ENCODE measurements at regions not wholly inside any gene's neighbourhood (a gene's known extent, or its start where the extent isn't known, plus 50 kb on each side); places are given as distances from the start of the nearest gene placed in this dataset.

- Histone ChIP-seq H3K9me3 (ENCODE audit: low read length) (no peaks in the 10 kb centered on the region), H3K4me3 (ENCODE audit: low read length) (no peak overlapping the region), H3K9ac (ENCODE audit: low read length) (no peak overlapping the region), H3K9me2 (replicated peaks; ENCODE audit: insufficient read depth, low read length) (no peaks in the 10 kb centered on the region), H3K4me2 (ENCODE audit: low read depth, low read length, poor library complexity, severe bottlenecking) (no peak overlapping the region), H3K79me2 (ENCODE audit: low read length) (no peaks in the 10 kb centered on the region), H3K27me3 (ENCODE audit: low read length) (no peaks in the 10 kb centered on the region), H2AFZ (ENCODE audit: low read length) (no peak overlapping the region), H3K27ac (ENCODE audit: low read length) (no peak overlapping the region), H3K4me1 (ENCODE audit: low read length) (no peaks in the 10 kb centered on the region), H4K20me1 (ENCODE audit: insufficient read depth, low read depth, low read length) (no peaks in the 10 kb centered on the region), H3K36me3 (ENCODE audit: insufficient read depth, low read length) (no peaks in the 10 kb centered on the region)
- DNase-seq, result no peak
These were observed 198.8 kb downstream of the IRS1 start for GRCh38 chr2:226600802-226601201.

GRCh38 chr2:226600184-226600583 is 199.4 kb downstream of the IRS1 start:
- Histone ChIP-seq H3K9ac (ENCODE audit: low read length) (no peak overlapping the region), H2AFZ (ENCODE audit: low read length) (no peak overlapping the region), H3K9me2 (replicated peaks; ENCODE audit: insufficient read depth, low read length) (no peaks in the 10 kb centered on the region), H3K27ac (ENCODE audit: low read length) (no peak overlapping the region), H3K36me3 (ENCODE audit: insufficient read depth, low read length) (no peaks in the 10 kb centered on the region), H3K4me3 (ENCODE audit: low read length) (no peak overlapping the region), H3K4me2 (ENCODE audit: low read depth, low read length, poor library complexity, severe bottlenecking) (no peak overlapping the region), H3K4me1 (ENCODE audit: low read length) (no peaks in the 10 kb centered on the region), H3K9me3 (ENCODE audit: low read length) (no peaks in the 10 kb centered on the region), H3K27me3 (ENCODE audit: low read length) (no peaks in the 10 kb centered on the region), H3K79me2 (ENCODE audit: low read length) (no peaks in the 10 kb centered on the region), H4K20me1 (ENCODE audit: insufficient read depth, low read depth, low read length) (no peaks in the 10 kb centered on the region)
- no peak for DNase-seq

- H3K9ac ChIP-seq (ENCODE audit: low read length), result no peak overlapping the region
These were observed 210.6 kb downstream of the IRS1 start for GRCh38 chr2:226589043-226589442.

GRCh38 chr2:226585130-226585561 is 214.5 kb downstream of the IRS1 start:
- DNase-seq, result no peak
- H4K20me1 ChIP-seq (ENCODE audit: insufficient read depth, low read depth, low read length), result no peaks in the 10 kb centered on the region
- no peaks in the 10 kb centered on the region for H3K9me2 ChIP-seq (replicated peaks; ENCODE audit: insufficient read depth, low read length)
- H3K79me2 ChIP-seq (ENCODE audit: low read length), result no peaks in the 10 kb centered on the region
- H3K27me3 ChIP-seq (ENCODE audit: low read length), result no peaks in the 10 kb centered on the region
- no peak overlapping the region for H3K27ac ChIP-seq (ENCODE audit: low read length)
- H3K4me1 ChIP-seq (ENCODE audit: low read length), result no peaks in the 10 kb centered on the region
- H3K36me3 ChIP-seq (ENCODE audit: insufficient read depth, low read length), result no peaks in the 10 kb centered on the region
- H2AFZ ChIP-seq (ENCODE audit: low read length), result no peak overlapping the region
- H3K4me3 ChIP-seq (ENCODE audit: low read length), result no peak overlapping the region
- H3K4me2 ChIP-seq (ENCODE audit: low read depth, low read length, poor library complexity, severe bottlenecking), result no peak overlapping the region
- no peaks in the 10 kb centered on the region for H3K9me3 ChIP-seq (ENCODE audit: low read length)
- H3K9ac ChIP-seq (ENCODE audit: low read length), result no peak overlapping the region

More at GRCh38 chr2:226589043-226589442, 210.6 kb downstream of the IRS1 start:
- no peak overlapping the region for H3K4me2 ChIP-seq (ENCODE audit: low read depth, low read length, poor library complexity, severe bottlenecking)
- no peaks in the 10 kb centered on the region for H3K27me3 ChIP-seq (ENCODE audit: low read length)
- H3K4me3 ChIP-seq (ENCODE audit: low read length), result no peak overlapping the region
- H3K9me3 ChIP-seq (ENCODE audit: low read length), result no peaks in the 10 kb centered on the region
- no peaks in the 10 kb centered on the region for H3K36me3 ChIP-seq (ENCODE audit: insufficient read depth, low read length)
- no peaks in the 10 kb centered on the region for H3K9me2 ChIP-seq (replicated peaks; ENCODE audit: insufficient read depth, low read length)
- no peaks in the 10 kb centered on the region for H3K79me2 ChIP-seq (ENCODE audit: low read length)
- no peak overlapping the region for H2AFZ ChIP-seq (ENCODE audit: low read length)
- no peaks in the 10 kb centered on the region for H3K4me1 ChIP-seq (ENCODE audit: low read length)
- H4K20me1 ChIP-seq (ENCODE audit: insufficient read depth, low read depth, low read length), result no peaks in the 10 kb centered on the region
- H3K27ac ChIP-seq (ENCODE audit: low read length), result no peak overlapping the region
- DNase-seq, result no peak

- no peak overlapping the region for H2AFZ ChIP-seq (ENCODE audit: low read length)
- no peaks in the 10 kb centered on the region for H3K79me2 ChIP-seq (ENCODE audit: low read length)
- H3K4me2 ChIP-seq (ENCODE audit: low read depth, low read length, poor library complexity, severe bottlenecking), result no peak overlapping the region
These were observed 215.0 kb downstream of the IRS1 start for GRCh38 chr2:226584518-226585055.

GRCh38 chr2:226583715-226584114 is 215.9 kb downstream of the IRS1 start:
- no peaks in the 10 kb centered on the region for H3K9me3 ChIP-seq (ENCODE audit: low read length)
- DNase-seq, result no peak
- no peaks in the 10 kb centered on the region for H4K20me1 ChIP-seq (ENCODE audit: insufficient read depth, low read depth, low read length)
- H3K4me3 ChIP-seq (ENCODE audit: low read length), result no peak overlapping the region
- H3K27me3 ChIP-seq (ENCODE audit: low read length), result no peaks in the 10 kb centered on the region
- H3K36me3 ChIP-seq (ENCODE audit: insufficient read depth, low read length), result no peaks in the 10 kb centered on the region
- no peaks in the 10 kb centered on the region for H3K79me2 ChIP-seq (ENCODE audit: low read length)
- no peaks in the 10 kb centered on the region for H3K4me1 ChIP-seq (ENCODE audit: low read length)
- H2AFZ ChIP-seq (ENCODE audit: low read length), result no peak overlapping the region
- H3K27ac ChIP-seq (ENCODE audit: low read length), result no peak overlapping the region
- H3K9ac ChIP-seq (ENCODE audit: low read length), result no peak overlapping the region
- no peak overlapping the region for H3K4me2 ChIP-seq (ENCODE audit: low read depth, low read length, poor library complexity, severe bottlenecking)
- no peaks in the 10 kb centered on the region for H3K9me2 ChIP-seq (replicated peaks; ENCODE audit: insufficient read depth, low read length)

More at GRCh38 chr2:226584518-226585055, 215.0 kb downstream of the IRS1 start:
- no peak for DNase-seq
- H3K9ac ChIP-seq (ENCODE audit: low read length), result no peak overlapping the region
- H3K27ac ChIP-seq (ENCODE audit: low read length), result no peak overlapping the region
- no peaks in the 10 kb centered on the region for H3K9me2 ChIP-seq (replicated peaks; ENCODE audit: insufficient read depth, low read length)
- H3K9me3 ChIP-seq (ENCODE audit: low read length), result no peaks in the 10 kb centered on the region
- no peaks in the 10 kb centered on the region for H3K4me1 ChIP-seq (ENCODE audit: low read length)
- no peaks in the 10 kb centered on the region for H3K36me3 ChIP-seq (ENCODE audit: insufficient read depth, low read length)
- H3K27me3 ChIP-seq (ENCODE audit: low read length), result no peaks in the 10 kb centered on the region
- H3K4me3 ChIP-seq (ENCODE audit: low read length), result no peak overlapping the region
- H4K20me1 ChIP-seq (ENCODE audit: insufficient read depth, low read depth, low read length), result no peaks in the 10 kb centered on the region

GRCh38 chr2:226581661-226582060 is 218.0 kb downstream of the IRS1 start:
- H3K27me3 ChIP-seq (ENCODE audit: low read length), result no peaks in the 10 kb centered on the region
- no peaks in the 10 kb centered on the region for H3K36me3 ChIP-seq (ENCODE audit: insufficient read depth, low read length)
- no peak for DNase-seq
- H2AFZ ChIP-seq (ENCODE audit: low read length), result no peak overlapping the region
- no peaks in the 10 kb centered on the region for H3K79me2 ChIP-seq (ENCODE audit: low read length)
- no peak overlapping the region for H3K4me2 ChIP-seq (ENCODE audit: low read depth, low read length, poor library complexity, severe bottlenecking)
- no peaks in the 10 kb centered on the region for H4K20me1 ChIP-seq (ENCODE audit: insufficient read depth, low read depth, low read length)
- H3K4me1 ChIP-seq (ENCODE audit: low read length), result no peaks in the 10 kb centered on the region
- H3K4me3 ChIP-seq (ENCODE audit: low read length), result no peak overlapping the region
- no peak overlapping the region for H3K27ac ChIP-seq (ENCODE audit: low read length)
- H3K9me3 ChIP-seq (ENCODE audit: low read length), result no peaks in the 10 kb centered on the region
- H3K9me2 ChIP-seq (replicated peaks; ENCODE audit: insufficient read depth, low read length), result no peaks in the 10 kb centered on the region
- H3K9ac ChIP-seq (ENCODE audit: low read length), result no peak overlapping the region

- H3K4me1 ChIP-seq (ENCODE audit: low read length), result no peaks in the 10 kb centered on the region
- no peaks in the 10 kb centered on the region for H3K9me2 ChIP-seq (replicated peaks; ENCODE audit: insufficient read depth, low read length)
- no peak overlapping the region for H3K4me3 ChIP-seq (ENCODE audit: low read length)
- no peak overlapping the region for H2AFZ ChIP-seq (ENCODE audit: low read length)
- H3K27me3 ChIP-seq (ENCODE audit: low read length), result no peaks in the 10 kb centered on the region
- H4K20me1 ChIP-seq (ENCODE audit: insufficient read depth, low read depth, low read length), result no peaks in the 10 kb centered on the region
- H3K27ac ChIP-seq (ENCODE audit: low read length), result no peak overlapping the region
- H3K4me2 ChIP-seq (ENCODE audit: low read depth, low read length, poor library complexity, severe bottlenecking), result no peak overlapping the region
- no peak overlapping the region for H3K9ac ChIP-seq (ENCODE audit: low read length)
- no peak for DNase-seq
- H3K36me3 ChIP-seq (ENCODE audit: insufficient read depth, low read length), result no peaks in the 10 kb centered on the region
- H3K9me3 ChIP-seq (ENCODE audit: low read length), result no peaks in the 10 kb centered on the region
- no peaks in the 10 kb centered on the region for H3K79me2 ChIP-seq (ENCODE audit: low read length)
These were observed 218.6 kb downstream of the IRS1 start for GRCh38 chr2:226581004-226581403.

- H3K4me1 ChIP-seq (ENCODE audit: low read length), result no peaks in the 10 kb centered on the region
- no peaks in the 10 kb centered on the region for H3K27me3 ChIP-seq (ENCODE audit: low read length)
- H3K9me3 ChIP-seq (ENCODE audit: low read length), result no peaks in the 10 kb centered on the region
- DNase-seq, result no peak
- H3K27ac ChIP-seq (ENCODE audit: low read length), result no peak overlapping the region
- H4K20me1 ChIP-seq (ENCODE audit: insufficient read depth, low read depth, low read length), result no peaks in the 10 kb centered on the region
- H3K4me2 ChIP-seq (ENCODE audit: low read depth, low read length, poor library complexity, severe bottlenecking), result no peak overlapping the region
- no peak overlapping the region for H3K9ac ChIP-seq (ENCODE audit: low read length)
- H3K79me2 ChIP-seq (ENCODE audit: low read length), result no peaks in the 10 kb centered on the region
- H3K9me2 ChIP-seq (replicated peaks; ENCODE audit: insufficient read depth, low read length), result no peaks in the 10 kb centered on the region
- H3K36me3 ChIP-seq (ENCODE audit: insufficient read depth, low read length), result no peaks in the 10 kb centered on the region
- H3K4me3 ChIP-seq (ENCODE audit: low read length), result no peak overlapping the region
- no peak overlapping the region for H2AFZ ChIP-seq (ENCODE audit: low read length)
These were observed 219.2 kb downstream of the IRS1 start for GRCh38 chr2:226580403-226580802.
